ENCODE measurements at regions not wholly inside any gene's neighbourhood (a gene's known extent, or its start where the extent isn't known, plus 50 kb on each side); places are given as distances from the start of the nearest gene placed in this dataset.

DNA sequence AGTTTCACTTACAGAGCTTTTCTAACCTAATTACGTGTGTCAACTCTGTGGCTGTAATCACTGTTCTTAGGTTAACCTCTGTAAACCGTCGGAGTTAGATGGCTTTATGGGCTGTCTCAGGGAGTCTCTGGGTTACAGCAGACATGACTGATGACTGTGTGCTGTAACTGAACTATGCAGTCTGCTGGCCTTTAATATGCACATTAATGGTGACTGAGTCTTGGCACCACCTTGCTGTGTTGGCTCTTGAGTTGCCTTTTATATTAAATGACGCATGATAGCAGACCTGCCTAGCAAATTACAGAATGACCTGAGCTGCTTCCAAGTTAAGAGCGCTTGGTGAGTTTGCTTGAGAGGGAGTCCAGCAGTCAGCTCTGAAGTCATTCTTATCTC lies 90.1 kb downstream of the ACKR3 start:
- CTCF ChIA-PET (ENCODE audit: low intra/inter-chr PET ratio): no interaction called here
- WGBS (ENCODE audit: insufficient coverage, low coverage, missing lambda C conversion rate): 0% methylated on average over 4 of the region's 5 CpGs
- FAIRE-seq: no peak
- Histone ChIP-seq H3K4me1 (replicated peaks in 1 of 2; ENCODE audit: control insufficient read depth in 2 of 2, insufficient read depth in 2 of 2, low read length in 2 of 2) (no peaks in the 10 kb centered on the region), H3K27me3 (ENCODE audit: control insufficient read depth in 2 of 2, insufficient read depth in 2 of 2, low read length in 2 of 2) (no peaks in the 10 kb centered on the region; a peak in 1 of 5 replicates), H3K27ac (ENCODE audit: extremely low read depth, low read depth, low read length) (no peak overlapping the region), H3K4me3 (no peak overlapping the region), H3K9ac (ENCODE audit: insufficient read depth in 1 of 2, low read depth in 2 of 2, low read length in 2 of 2) (no peak overlapping the region), H3K9me3 (replicated peaks; ENCODE audit: control insufficient read depth, insufficient read depth, low read depth, low read length) (no peaks in the 10 kb centered on the region), H3K4me2 (ENCODE audit: insufficient read depth, low read length) (no peak overlapping the region), H3K9me1 (ENCODE audit: control insufficient read depth, insufficient read depth, low read length) (no peaks in the 10 kb centered on the region), H2AFZ (ENCODE audit: low read depth, low read length) (no peak overlapping the region), H3K36me3 (ENCODE audit: control insufficient read depth, insufficient read depth, low read length) (no peaks in the 10 kb centered on the region), H4K20me1 (replicated peaks; ENCODE audit: control insufficient read depth, insufficient read depth, low read length) (no peaks in the 10 kb centered on the region), H3K79me2 (ENCODE audit: control insufficient read depth, insufficient read depth, low read length) (no peaks in the 10 kb centered on the region)
- in situ Hi-C loops (cut with MboI) (no loop called here), intact Hi-C loops (cut with micrococcal nuclease) (no loop called here)
- POLR2A ChIA-PET: interaction anchor here (0.6 kb wide), 1 partner anchor 13 kb away, joined by 3 read pairs; no protein-coding TSS in a partner anchor
- no peak for DNase-seq (ENCODE audit: extremely low read depth in 1 of 4, low spot score in 3 of 4)
- TF ChIP-seq ZNF699 (CRISPR knock-in tag; IDR thresholded peaks at IDR 0.05; ENCODE audit: insufficient replicate concordance) (no peak), LCOR (CRISPR knock-in tag; IDR thresholded peaks at IDR 0.05) (no peak), DNMT1 (IDR thresholded peaks at IDR 0.05) (no peak)
- TF ChIP-seq, protein P1, sequence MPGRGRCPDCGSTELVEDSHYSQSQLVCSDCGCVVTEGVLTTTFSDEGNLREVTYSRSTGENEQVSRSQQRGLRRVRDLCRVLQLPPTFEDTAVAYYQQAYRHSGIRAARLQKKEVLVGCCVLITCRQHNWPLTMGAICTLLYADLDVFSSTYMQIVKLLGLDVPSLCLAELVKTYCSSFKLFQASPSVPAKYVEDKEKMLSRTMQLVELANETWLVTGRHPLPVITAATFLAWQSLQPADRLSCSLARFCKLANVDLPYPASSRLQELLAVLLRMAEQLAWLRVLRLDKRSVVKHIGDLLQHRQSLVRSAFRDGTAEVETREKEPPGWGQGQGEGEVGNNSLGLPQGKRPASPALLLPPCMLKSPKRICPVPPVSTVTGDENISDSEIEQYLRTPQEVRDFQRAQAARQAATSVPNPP (IDR thresholded peaks at IDR 0.05; ENCODE audit: borderline replicate concordance, insufficient read depth, insufficient read length): no peak
- TF ChIP-seq, protein P2, sequence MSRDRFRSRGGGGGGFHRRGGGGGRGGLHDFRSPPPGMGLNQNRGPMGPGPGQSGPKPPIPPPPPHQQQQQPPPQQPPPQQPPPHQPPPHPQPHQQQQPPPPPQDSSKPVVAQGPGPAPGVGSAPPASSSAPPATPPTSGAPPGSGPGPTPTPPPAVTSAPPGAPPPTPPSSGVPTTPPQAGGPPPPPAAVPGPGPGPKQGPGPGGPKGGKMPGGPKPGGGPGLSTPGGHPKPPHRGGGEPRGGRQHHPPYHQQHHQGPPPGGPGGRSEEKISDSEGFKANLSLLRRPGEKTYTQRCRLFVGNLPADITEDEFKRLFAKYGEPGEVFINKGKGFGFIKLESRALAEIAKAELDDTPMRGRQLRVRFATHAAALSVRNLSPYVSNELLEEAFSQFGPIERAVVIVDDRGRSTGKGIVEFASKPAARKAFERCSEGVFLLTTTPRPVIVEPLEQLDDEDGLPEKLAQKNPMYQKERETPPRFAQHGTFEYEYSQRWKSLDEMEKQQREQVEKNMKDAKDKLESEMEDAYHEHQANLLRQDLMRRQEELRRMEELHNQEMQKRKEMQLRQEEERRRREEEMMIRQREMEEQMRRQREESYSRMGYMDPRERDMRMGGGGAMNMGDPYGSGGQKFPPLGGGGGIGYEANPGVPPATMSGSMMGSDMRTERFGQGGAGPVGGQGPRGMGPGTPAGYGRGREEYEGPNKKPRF (IDR thresholded peaks at IDR 0.05; ENCODE audit: low read depth, low read length): no peak
- TF ChIP-seq, protein P3, sequence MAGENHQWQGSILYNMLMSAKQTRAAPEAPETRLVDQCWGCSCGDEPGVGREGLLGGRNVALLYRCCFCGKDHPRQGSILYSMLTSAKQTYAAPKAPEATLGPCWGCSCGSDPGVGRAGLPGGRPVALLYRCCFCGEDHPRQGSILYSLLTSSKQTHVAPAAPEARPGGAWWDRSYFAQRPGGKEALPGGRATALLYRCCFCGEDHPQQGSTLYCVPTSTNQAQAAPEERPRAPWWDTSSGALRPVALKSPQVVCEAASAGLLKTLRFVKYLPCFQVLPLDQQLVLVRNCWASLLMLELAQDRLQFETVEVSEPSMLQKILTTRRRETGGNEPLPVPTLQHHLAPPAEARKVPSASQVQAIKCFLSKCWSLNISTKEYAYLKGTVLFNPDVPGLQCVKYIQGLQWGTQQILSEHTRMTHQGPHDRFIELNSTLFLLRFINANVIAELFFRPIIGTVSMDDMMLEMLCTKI (IDR thresholded peaks at IDR 0.05; ENCODE audit: partially characterized antibody): no peak
- no peak for ATAC-seq
- BruUV-seq (replicated peaks): no TSS peak

Measured in K562 (cell line).